ENCODE measurements at regions not wholly inside any gene's neighbourhood (a gene's known extent, or its start where the extent isn't known, plus 50 kb on each side); places are given as distances from the start of the nearest gene placed in this dataset.

- H3K27me3 ChIP-seq (replicated peaks; ENCODE audit: control insufficient read depth, insufficient read depth, low read length, poor library complexity, severe bottlenecking): no peaks in the 10 kb centered on the region
- H3K36me3 ChIP-seq (ENCODE audit: control insufficient read depth, insufficient read depth, low read length): no peaks in the 10 kb centered on the region
- DNase-seq: no peak
- no peak overlapping the region for H3K27ac ChIP-seq (ENCODE audit: insufficient read depth, low read length, poor library complexity, severe bottlenecking)
- no peaks in the 10 kb centered on the region for H3K4me1 ChIP-seq (ENCODE audit: control insufficient read depth, insufficient read depth, low read length, poor library complexity, severe bottlenecking)
- H3K4me3 ChIP-seq (ENCODE audit: insufficient read depth, low read depth, low read length, poor library complexity, severe bottlenecking): no peak overlapping the region
- H3K9me3 ChIP-seq (ENCODE audit: control insufficient read depth, low read length): no peaks in the 10 kb centered on the region
These were observed 314.8 kb upstream of the OR4E1 start for GRCh38 chr14:21988413-21988812.

GRCh38 chr14:21987937-21988336 is 314.3 kb upstream of the OR4E1 start:
- DNase-seq: no peak

GRCh38 chr14:21985081-21985480 is 311.5 kb upstream of the OR4E1 start:
- Histone ChIP-seq H3K4me3 (ENCODE audit: insufficient read depth, low read depth, low read length, poor library complexity, severe bottlenecking) (no peak overlapping the region), H3K4me1 (ENCODE audit: control insufficient read depth, insufficient read depth, low read length, poor library complexity, severe bottlenecking) (no peaks in the 10 kb centered on the region), H3K9me3 (ENCODE audit: control insufficient read depth, low read length) (no peaks in the 10 kb centered on the region), H3K27ac (ENCODE audit: insufficient read depth, low read length, poor library complexity, severe bottlenecking) (no peak overlapping the region), H3K27me3 (replicated peaks; ENCODE audit: control insufficient read depth, insufficient read depth, low read length, poor library complexity, severe bottlenecking) (no peaks in the 10 kb centered on the region), H3K36me3 (ENCODE audit: control insufficient read depth, insufficient read depth, low read length) (no peaks in the 10 kb centered on the region)
- no peak for DNase-seq

More at GRCh38 chr14:21987937-21988336, 314.3 kb upstream of the OR4E1 start:
- Histone ChIP-seq H3K27ac (ENCODE audit: insufficient read depth, low read length, poor library complexity, severe bottlenecking) (no peak overlapping the region), H3K36me3 (ENCODE audit: control insufficient read depth, insufficient read depth, low read length) (no peaks in the 10 kb centered on the region), H3K9me3 (ENCODE audit: control insufficient read depth, low read length) (no peaks in the 10 kb centered on the region), H3K4me1 (ENCODE audit: control insufficient read depth, insufficient read depth, low read length, poor library complexity, severe bottlenecking) (no peaks in the 10 kb centered on the region), H3K27me3 (replicated peaks; ENCODE audit: control insufficient read depth, insufficient read depth, low read length, poor library complexity, severe bottlenecking) (no peaks in the 10 kb centered on the region), H3K4me3 (ENCODE audit: insufficient read depth, low read depth, low read length, poor library complexity, severe bottlenecking) (no peak overlapping the region)

GRCh38 chr14:21978999-21979314 is 305.3 kb upstream of the OR4E1 start:
- Histone ChIP-seq H3K36me3 (ENCODE audit: control insufficient read depth, insufficient read depth, low read length) (no peaks in the 10 kb centered on the region), H3K9me3 (ENCODE audit: control insufficient read depth, low read length) (no peaks in the 10 kb centered on the region), H3K27ac (ENCODE audit: insufficient read depth, low read length, poor library complexity, severe bottlenecking) (no peak overlapping the region), H3K4me3 (ENCODE audit: insufficient read depth, low read depth, low read length, poor library complexity, severe bottlenecking) (no peak overlapping the region), H3K27me3 (replicated peaks; ENCODE audit: control insufficient read depth, insufficient read depth, low read length, poor library complexity, severe bottlenecking) (no peaks in the 10 kb centered on the region), H3K4me1 (ENCODE audit: control insufficient read depth, insufficient read depth, low read length, poor library complexity, severe bottlenecking) (no peaks in the 10 kb centered on the region)
- DNase-seq: no peak

GRCh38 chr14:21978184-21978998 is 304.8 kb upstream of the OR4E1 start:
- H3K36me3 ChIP-seq (ENCODE audit: control insufficient read depth, insufficient read depth, low read length): no peaks in the 10 kb centered on the region
- no peaks in the 10 kb centered on the region for H3K27me3 ChIP-seq (replicated peaks; ENCODE audit: control insufficient read depth, insufficient read depth, low read length, poor library complexity, severe bottlenecking)
- H3K4me1 ChIP-seq (ENCODE audit: control insufficient read depth, insufficient read depth, low read length, poor library complexity, severe bottlenecking): no peaks in the 10 kb centered on the region
- no peak overlapping the region for H3K27ac ChIP-seq (ENCODE audit: insufficient read depth, low read length, poor library complexity, severe bottlenecking)
- H3K4me3 ChIP-seq (ENCODE audit: insufficient read depth, low read depth, low read length, poor library complexity, severe bottlenecking): peak overlapping the region; percentile 13
- H3K9me3 ChIP-seq (ENCODE audit: control insufficient read depth, low read length): no peaks in the 10 kb centered on the region
- DNase-seq: peak in 2 of 3 donors; percentile 8 to 45

GRCh38 chr14:21974741-21975140 is 301.1 kb upstream of the OR4E1 start:
- Histone ChIP-seq H3K36me3 (ENCODE audit: control insufficient read depth, insufficient read depth, low read length) (no peaks in the 10 kb centered on the region), H3K4me1 (ENCODE audit: control insufficient read depth, insufficient read depth, low read length, poor library complexity, severe bottlenecking) (no peaks in the 10 kb centered on the region), H3K9me3 (ENCODE audit: control insufficient read depth, low read length) (no peaks in the 10 kb centered on the region), H3K27me3 (replicated peaks; ENCODE audit: control insufficient read depth, insufficient read depth, low read length, poor library complexity, severe bottlenecking) (no peaks in the 10 kb centered on the region), H3K27ac (ENCODE audit: insufficient read depth, low read length, poor library complexity, severe bottlenecking) (no peak overlapping the region), H3K4me3 (ENCODE audit: insufficient read depth, low read depth, low read length, poor library complexity, severe bottlenecking) (no peak overlapping the region)
- DNase-seq: no peak

- DNase-seq: peak; percentile 9 to 31 (median 21)
- Histone ChIP-seq H3K27ac (ENCODE audit: insufficient read depth, low read length, poor library complexity, severe bottlenecking) (no peak overlapping the region), H3K27me3 (replicated peaks; ENCODE audit: control insufficient read depth, insufficient read depth, low read length, poor library complexity, severe bottlenecking) (no peaks in the 10 kb centered on the region), H3K4me3 (ENCODE audit: insufficient read depth, low read depth, low read length, poor library complexity, severe bottlenecking) (no peak overlapping the region), H3K36me3 (ENCODE audit: control insufficient read depth, insufficient read depth, low read length) (no peaks in the 10 kb centered on the region), H3K4me1 (ENCODE audit: control insufficient read depth, insufficient read depth, low read length, poor library complexity, severe bottlenecking) (peaks cover 2% of the 10 kb centered on the region), H3K9me3 (ENCODE audit: control insufficient read depth, low read length) (no peaks in the 10 kb centered on the region)
These were observed 291.4 kb upstream of the OR4E1 start for GRCh38 chr14:21965042-21965441.

GRCh38 chr14:21964180-21964579 is 290.6 kb upstream of the OR4E1 start:
- peaks cover 2% of the 10 kb centered on the region for H3K4me1 ChIP-seq (ENCODE audit: control insufficient read depth, insufficient read depth, low read length, poor library complexity, severe bottlenecking)
- no peaks in the 10 kb centered on the region for H3K27me3 ChIP-seq (replicated peaks; ENCODE audit: control insufficient read depth, insufficient read depth, low read length, poor library complexity, severe bottlenecking)
- H3K9me3 ChIP-seq (ENCODE audit: control insufficient read depth, low read length): no peaks in the 10 kb centered on the region
- no peak for DNase-seq
- H3K36me3 ChIP-seq (ENCODE audit: control insufficient read depth, insufficient read depth, low read length): no peaks in the 10 kb centered on the region
- H3K4me3 ChIP-seq (ENCODE audit: insufficient read depth, low read depth, low read length, poor library complexity, severe bottlenecking): no peak overlapping the region
- no peak overlapping the region for H3K27ac ChIP-seq (ENCODE audit: insufficient read depth, low read length, poor library complexity, severe bottlenecking)

GRCh38 chr14:21960636-21961035 is 287.0 kb upstream of the OR4E1 start:
- no peak overlapping the region for H3K27ac ChIP-seq (ENCODE audit: insufficient read depth, low read length, poor library complexity, severe bottlenecking)
- no peaks in the 10 kb centered on the region for H3K9me3 ChIP-seq (ENCODE audit: control insufficient read depth, low read length)
- no peak for DNase-seq
- peaks cover 2% of the 10 kb centered on the region for H3K4me1 ChIP-seq (ENCODE audit: control insufficient read depth, insufficient read depth, low read length, poor library complexity, severe bottlenecking)
- no peaks in the 10 kb centered on the region for H3K27me3 ChIP-seq (replicated peaks; ENCODE audit: control insufficient read depth, insufficient read depth, low read length, poor library complexity, severe bottlenecking)
- H3K4me3 ChIP-seq (ENCODE audit: insufficient read depth, low read depth, low read length, poor library complexity, severe bottlenecking): no peak overlapping the region
- H3K36me3 ChIP-seq (ENCODE audit: control insufficient read depth, insufficient read depth, low read length): no peaks in the 10 kb centered on the region

- no peak for DNase-seq
- H3K36me3 ChIP-seq (ENCODE audit: control insufficient read depth, insufficient read depth, low read length): no peaks in the 10 kb centered on the region
- no peaks in the 10 kb centered on the region for H3K4me1 ChIP-seq (ENCODE audit: control insufficient read depth, insufficient read depth, low read length, poor library complexity, severe bottlenecking)
- no peak overlapping the region for H3K27ac ChIP-seq (ENCODE audit: insufficient read depth, low read length, poor library complexity, severe bottlenecking)
- no peak overlapping the region for H3K4me3 ChIP-seq (ENCODE audit: insufficient read depth, low read depth, low read length, poor library complexity, severe bottlenecking)
- no peaks in the 10 kb centered on the region for H3K9me3 ChIP-seq (ENCODE audit: control insufficient read depth, low read length)
- no peaks in the 10 kb centered on the region for H3K27me3 ChIP-seq (replicated peaks; ENCODE audit: control insufficient read depth, insufficient read depth, low read length, poor library complexity, severe bottlenecking)
These were observed 268.3 kb upstream of the OR4E1 start for GRCh38 chr14:21941885-21942284.

Data from effector memory CD4-positive, alpha-beta T cell (primary cell).